ENCODE measurements at regions not wholly inside any gene's neighbourhood (a gene's known extent, or its start where the extent isn't known, plus 50 kb on each side); places are given as distances from the start of the nearest gene placed in this dataset.

GRCh38 chr3:194265996-194266964 is 84.8 kb downstream of the CPN2 start:
- no peak overlapping the region for H3K4me3 ChIP-seq (ENCODE audit: low read depth, low read length)
- peaks cover 7% of the 10 kb centered on the region for H3K27me3 ChIP-seq (ENCODE audit: control insufficient read depth, insufficient read depth, low read length)
- peak overlapping the region; percentile 77 for H3K27ac ChIP-seq (ENCODE audit: low read depth, low read length)
- H3K9me3 ChIP-seq (ENCODE audit: control insufficient read depth, insufficient read depth, low read length): no peaks in the 10 kb centered on the region; the same call in 1 of the 2 replicates
- POLR2A ChIA-PET: interaction anchor here (0.7 to 1.1 kb wide), 3 partner anchors 29 to 141 kb away, joined by 3 to 4 read pairs (median 3); no protein-coding TSS in a partner anchor
- CTCF ChIA-PET: interaction anchor here (0.7 to 1.4 kb wide), 3 partner anchors 49 to 601 kb away, joined by 3 to 8 read pairs (median 3); no protein-coding TSS in a partner anchor
- no peak for DNase-seq (ENCODE audit: low read depth, low spot score)
- no peak for TF ChIP-seq CTCF (IDR thresholded peaks at IDR 0.05; ENCODE audit: low read depth, low read length)

- DNase-seq (ENCODE audit: low read depth, low spot score): no peak
- no peak overlapping the region for H3K27ac ChIP-seq (ENCODE audit: low read depth, low read length)
- H3K9me3 ChIP-seq (ENCODE audit: control insufficient read depth, insufficient read depth, low read length): no peaks in the 10 kb centered on the region; the same call in 1 of the 2 replicates
- TF ChIP-seq CTCF (IDR thresholded peaks at IDR 0.05; ENCODE audit: low read depth, low read length): no peak
- CTCF ChIA-PET: no interaction called here
- no peak overlapping the region for H3K4me3 ChIP-seq (ENCODE audit: low read depth, low read length)
- POLR2A ChIA-PET: no interaction called here
- peaks cover 7% of the 10 kb centered on the region for H3K27me3 ChIP-seq (ENCODE audit: control insufficient read depth, insufficient read depth, low read length)
Observed at GRCh38 chr3:194267744-194268653, 83.1 kb downstream of the CPN2 start.

GRCh38 chr3:194268654-194269512 is 82.2 kb downstream of the CPN2 start:
- POLR2A ChIA-PET: no interaction called here
- Histone ChIP-seq H3K4me3 (ENCODE audit: low read depth, low read length) (no peak overlapping the region), H3K27ac (ENCODE audit: low read depth, low read length) (no peak overlapping the region), H3K9me3 (ENCODE audit: control insufficient read depth, insufficient read depth, low read length) (no peaks in the 10 kb centered on the region; the same call in 1 of the 2 replicates), H3K27me3 (ENCODE audit: control insufficient read depth, insufficient read depth, low read length) (peaks cover 10% of the 10 kb centered on the region)
- CTCF ChIA-PET: interaction anchor here (1.2 to 2.8 kb wide), 2 partner anchors 138 to 488 kb away, joined by 10 to 14 read pairs; no protein-coding TSS in a partner anchor
- no peak for TF ChIP-seq CTCF (IDR thresholded peaks at IDR 0.05; ENCODE audit: low read depth, low read length)
- no peak for DNase-seq (ENCODE audit: low read depth, low spot score)

- peak; percentile 46 for TF ChIP-seq CTCF (IDR thresholded peaks at IDR 0.05; ENCODE audit: low read depth, low read length)
- no peak for DNase-seq (ENCODE audit: low read depth, low spot score)
- H3K4me3 ChIP-seq (ENCODE audit: low read depth, low read length): no peak overlapping the region
- no peaks in the 10 kb centered on the region; the same call in 1 of the 2 replicates for H3K9me3 ChIP-seq (ENCODE audit: control insufficient read depth, insufficient read depth, low read length)
- no peak overlapping the region for H3K27ac ChIP-seq (ENCODE audit: low read depth, low read length)
- peaks cover 8% of the 10 kb centered on the region for H3K27me3 ChIP-seq (ENCODE audit: control insufficient read depth, insufficient read depth, low read length)
- CTCF ChIA-PET: interaction anchor here (1.2 to 2.8 kb wide), 2 partner anchors 139 to 489 kb away, joined by 10 to 14 read pairs; no protein-coding TSS in a partner anchor
- POLR2A ChIA-PET: no interaction called here
Observed at GRCh38 chr3:194269610-194270145, 81.5 kb downstream of the CPN2 start.
